Left renal pelvis (tissue), 4 donors: ENCODE measurements at regions not wholly inside any gene's neighbourhood (a gene's known extent, or its start where the extent isn't known, plus 50 kb on each side); places are given as distances from the start of the nearest gene placed in this dataset.

Source experiments
- DNase-seq, 4 donors: peaks; one replicate each; pipeline ENCODE4 v3.0.0-alpha.2; 2013; ENCODE audit warnings: low read depth in 4 of 4, low spot score in 3 of 4

- no peak for DNase-seq
Measured at GRCh38 chr7:18151422-18151821, 123.8 kb upstream of the PRPS1L1 start.

GRCh38 chr7:18153183-18153748 is 125.6 kb upstream of the PRPS1L1 start:
- DNase-seq, result no peak

- DNase-seq, result no peak
Measured at GRCh38 chr7:18154726-18155125, 127.1 kb upstream of the PRPS1L1 start.

GRCh38 chr7:18157233-18157632 is 129.6 kb upstream of the PRPS1L1 start:
- no peak for DNase-seq

- no peak for DNase-seq
Measured at GRCh38 chr7:18162657-18163056, 135.0 kb upstream of the PRPS1L1 start.

- no peak for DNase-seq
Measured at GRCh38 chr7:18163091-18163490, 135.4 kb upstream of the PRPS1L1 start.

- DNase-seq, result no peak
Measured at GRCh38 chr7:18165166-18165565, 137.5 kb upstream of the PRPS1L1 start.

GRCh38 chr7:18166002-18166401 is 138.4 kb upstream of the PRPS1L1 start:
- DNase-seq, result no peak

- DNase-seq, result no peak
Measured at GRCh38 chr7:18167815-18168214, 140.2 kb upstream of the PRPS1L1 start.

- DNase-seq, result no peak
Measured at GRCh38 chr7:18174996-18175395, 147.3 kb upstream of the PRPS1L1 start.

- DNase-seq, result no peak
Measured at GRCh38 chr7:18175801-18176450, 148.3 kb upstream of the PRPS1L1 start.

GRCh38 chr7:18177129-18177814 is 149.6 kb upstream of the PRPS1L1 start:
- DNase-seq, result no peak

- no peak for DNase-seq
Measured at GRCh38 chr7:18177815-18178660, 150.4 kb upstream of the PRPS1L1 start.

GRCh38 chr7:18179093-18179492 is 151.4 kb upstream of the PRPS1L1 start:
- no peak for DNase-seq

- no peak for DNase-seq
Measured at GRCh38 chr7:18180685-18181084, 153.0 kb upstream of the PRPS1L1 start.

GRCh38 chr7:18189500-18190126 is 162.0 kb upstream of the PRPS1L1 start:
- DNase-seq, result no peak

GRCh38 chr7:18191341-18191740 is 163.7 kb upstream of the PRPS1L1 start:
- DNase-seq, result no peak

GRCh38 chr7:18191862-18192625 is 164.4 kb upstream of the PRPS1L1 start:
- DNase-seq, result no peak

GRCh38 chr7:18194616-18195015 is 167.0 kb upstream of the PRPS1L1 start:
- no peak for DNase-seq

- no peak for DNase-seq
Measured at GRCh38 chr7:18196638-18197037, 169.0 kb upstream of the PRPS1L1 start.
